CD4-positive, CD25-positive, alpha-beta regulatory T cell (primary cell): ENCODE measurements at regions not wholly inside any gene's neighbourhood (a gene's known extent, or its start where the extent isn't known, plus 50 kb on each side); places are given as distances from the start of the nearest gene placed in this dataset.

Source experiments
- ATAC-seq, 2 donors: fragments of 150-1000 bp; cut with Tn5 transposase; one replicate each; pipeline ENCODE4 v1.10.0; 2021; ENCODE audit warnings: low read depth in 2 of 2, moderate number of reproducible peaks in 2 of 2, moderate library complexity in 1 of 2
- DNase-seq, 3 donors: peaks; one replicate each; pipeline versions ENCODE4 v3.0.0 to v3.0.0-alpha.2; 2012 to 2022; ENCODE audit warnings: mixed read lengths in 1 of 3
- H3K27ac ChIP-seq: one replicate; pipeline ENCODE4 v1.7.0; 2013; ENCODE audit warnings: mild to moderate bottlenecking, low read length; ENCODE audit not compliant: insufficient read depth, poor library complexity, severe bottlenecking
- H3K27me3 ChIP-seq: one replicate; pipeline ENCODE4 v1.7.0; 2013; ENCODE audit warnings: low read length; ENCODE audit not compliant: control insufficient read depth, insufficient read depth
- H3K36me3 ChIP-seq: one replicate; pipeline ENCODE4 v1.7.0; 2013; ENCODE audit warnings: mild to moderate bottlenecking, low read length, moderate library complexity; ENCODE audit not compliant: control insufficient read depth, insufficient read depth
- H3K4me1 ChIP-seq: 2 replicates; pipeline ENCODE4 v1.7.0; 2013; ENCODE audit warnings: mild to moderate bottlenecking, low read length; ENCODE audit not compliant: insufficient read depth, control insufficient read depth, poor library complexity, severe bottlenecking
- H3K4me3 ChIP-seq: one replicate; pipeline ENCODE4 v1.7.0; 2013; ENCODE audit warnings: low read depth, mild to moderate bottlenecking, low read length, moderate library complexity
- H3K9me3 ChIP-seq, 2 experiments: 1 replicate in 1 of 2; 2 replicates in 1 of 2; pipeline ENCODE4 v1.7.0; 2013; ENCODE audit warnings: low read length in 2 of 2, mild to moderate bottlenecking in 1 of 2, moderate library complexity in 1 of 2; ENCODE audit not compliant: control insufficient read depth in 2 of 2
- H3K27ac Mint-ChIP-seq, 3 donors: one replicate each; pipeline ENCODE4 v1.8.0; 2020 to 2022; ENCODE audit warnings: mild to moderate bottlenecking in 3 of 3, mixed read lengths in 3 of 3, moderate library complexity in 2 of 3
- H3K27me3 Mint-ChIP-seq: one replicate; pipeline ENCODE4 v1.8.0; 2022; ENCODE audit warnings: mild to moderate bottlenecking, mixed read lengths
- H3K36me3 Mint-ChIP-seq: one replicate; pipeline ENCODE4 v1.8.0; 2020; ENCODE audit warnings: mixed read lengths
- H3K4me1 Mint-ChIP-seq, 4 donors: one replicate each; pipeline ENCODE4 v1.8.0; 2020 to 2022; ENCODE audit warnings: mixed read lengths in 4 of 4, mild to moderate bottlenecking in 1 of 4
- H3K4me3 Mint-ChIP-seq, 4 donors: one replicate each; pipeline ENCODE4 v1.8.0; 2020 to 2022; ENCODE audit warnings: mild to moderate bottlenecking in 4 of 4, mixed read lengths in 4 of 4, moderate library complexity in 3 of 4
- H3K9me3 Mint-ChIP-seq, 7 donors: one replicate each; pipeline ENCODE4 v1.8.0; 2020 to 2022; ENCODE audit warnings: mixed read lengths in 7 of 7, mild to moderate bottlenecking in 3 of 7, moderate library complexity in 2 of 7

- DNase-seq (no peak), ATAC-seq (no peak)
- Histone ChIP-seq H3K27ac (no peak overlapping the region), H3K4me3 (no peak overlapping the region), H3K9me3 (no peaks in the 10 kb centered on the region), H3K4me1 (no peaks in the 10 kb centered on the region), H3K36me3 (no peaks in the 10 kb centered on the region), H3K27me3 (peaks cover 3% of the 10 kb centered on the region)
- Mint-ChIP-seq H3K4me1 (peaks cover 0 to 4% (median 0%) of the 10 kb centered on the region in 4 donors), H3K27ac (no peak overlapping the region), H3K4me3 (no peak overlapping the region), H3K27me3 (no peaks in the 10 kb centered on the region), H3K36me3 (no peaks in the 10 kb centered on the region), H3K9me3 (peaks cover 0 to 5% (median 0%) of the 10 kb centered on the region in 7 donors)
Measured at GRCh38 chr5:171582849-171583248, 163.4 kb downstream of the FGF18 start.

GRCh38 chr5:171585981-171586380 is 166.5 kb downstream of the FGF18 start:
- H3K9me3 ChIP-seq, result no peaks in the 10 kb centered on the region
- ATAC-seq (no peak), DNase-seq (no peak)
- H3K27ac Mint-ChIP-seq, result no peak overlapping the region
- H3K9me3 Mint-ChIP-seq, result peaks cover 0 to 5% (median 0%) of the 10 kb centered on the region in 7 donors
- peaks cover 3% of the 10 kb centered on the region for H3K27me3 ChIP-seq
- H3K27me3 Mint-ChIP-seq, result no peaks in the 10 kb centered on the region
- H3K4me1 Mint-ChIP-seq, result peaks cover 0 to 4% (median 0%) of the 10 kb centered on the region in 4 donors
- no peaks in the 10 kb centered on the region for H3K4me1 ChIP-seq
- no peak overlapping the region for H3K4me3 Mint-ChIP-seq
- H3K27ac ChIP-seq, result no peak overlapping the region
- H3K4me3 ChIP-seq, result no peak overlapping the region
- H3K36me3 ChIP-seq, result no peaks in the 10 kb centered on the region
- H3K36me3 Mint-ChIP-seq, result no peaks in the 10 kb centered on the region

GRCh38 chr5:171586436-171586835 is 167.0 kb downstream of the FGF18 start:
- no peak overlapping the region for H3K4me3 Mint-ChIP-seq
- H3K27ac ChIP-seq, result no peak overlapping the region

GRCh38 chr5:171588046-171588445 is 168.6 kb downstream of the FGF18 start:
- H3K27ac Mint-ChIP-seq, result no peak overlapping the region
- Histone ChIP-seq H3K9me3 (no peaks in the 10 kb centered on the region), H3K36me3 (no peaks in the 10 kb centered on the region), H3K4me3 (no peak overlapping the region), H3K4me1 (no peaks in the 10 kb centered on the region), H3K27me3 (peaks cover 3% of the 10 kb centered on the region), H3K27ac (no peak overlapping the region)
- no peaks in the 10 kb centered on the region for H3K27me3 Mint-ChIP-seq
- ATAC-seq, result no peak
- peaks cover 0 to 1% (median 0%) of the 10 kb centered on the region in 4 donors for H3K4me1 Mint-ChIP-seq
- no peak for DNase-seq
- H3K4me3 Mint-ChIP-seq, result no peak overlapping the region
- peaks cover 0 to 5% (median 0%) of the 10 kb centered on the region in 7 donors for H3K9me3 Mint-ChIP-seq
- no peaks in the 10 kb centered on the region for H3K36me3 Mint-ChIP-seq

More at GRCh38 chr5:171586436-171586835, 167.0 kb downstream of the FGF18 start:
- Histone ChIP-seq H3K27me3 (peaks cover 3% of the 10 kb centered on the region), H3K4me1 (no peaks in the 10 kb centered on the region), H3K4me3 (no peak overlapping the region), H3K9me3 (no peaks in the 10 kb centered on the region), H3K36me3 (no peaks in the 10 kb centered on the region)
- no peak for ATAC-seq
- no peaks in the 10 kb centered on the region for H3K36me3 Mint-ChIP-seq
- DNase-seq, result no peak
- peaks cover 0 to 4% (median 0%) of the 10 kb centered on the region in 4 donors for H3K4me1 Mint-ChIP-seq
- no peak overlapping the region for H3K27ac Mint-ChIP-seq
- H3K27me3 Mint-ChIP-seq, result no peaks in the 10 kb centered on the region
- H3K9me3 Mint-ChIP-seq, result peaks cover 0 to 5% (median 0%) of the 10 kb centered on the region in 7 donors

- Mint-ChIP-seq H3K27me3 (no peaks in the 10 kb centered on the region), H3K4me1 (no peaks in the 10 kb centered on the region), H3K4me3 (no peak overlapping the region), H3K27ac (no peak overlapping the region), H3K36me3 (no peaks in the 10 kb centered on the region), H3K9me3 (peaks cover 0 to 5% (median 0%) of the 10 kb centered on the region in 7 donors)
- no peaks in the 10 kb centered on the region for H3K36me3 ChIP-seq
- no peak overlapping the region for H3K27ac ChIP-seq
- no peak overlapping the region for H3K4me3 ChIP-seq
- ATAC-seq, result no peak
- no peaks in the 10 kb centered on the region for H3K4me1 ChIP-seq
- H3K27me3 ChIP-seq, result peaks cover 3% of the 10 kb centered on the region
- DNase-seq, result no peak
- no peaks in the 10 kb centered on the region for H3K9me3 ChIP-seq
Measured at GRCh38 chr5:171588790-171589189, 169.3 kb downstream of the FGF18 start.

GRCh38 chr5:171589461-171589860 is 170.0 kb downstream of the FGF18 start:
- H3K36me3 Mint-ChIP-seq, result no peaks in the 10 kb centered on the region
- Histone ChIP-seq H3K27me3 (peaks cover under 1% of the 10 kb centered on the region), H3K4me1 (no peaks in the 10 kb centered on the region), H3K9me3 (no peaks in the 10 kb centered on the region), H3K27ac (no peak overlapping the region), H3K36me3 (no peaks in the 10 kb centered on the region), H3K4me3 (no peak overlapping the region)
- peaks cover 0 to 3% (median 0%) of the 10 kb centered on the region in 7 donors for H3K9me3 Mint-ChIP-seq
- no peak overlapping the region for H3K4me3 Mint-ChIP-seq
- H3K4me1 Mint-ChIP-seq, result no peaks in the 10 kb centered on the region
- H3K27me3 Mint-ChIP-seq, result no peaks in the 10 kb centered on the region
- DNase-seq, result no peak
- ATAC-seq, result no peak
- no peak overlapping the region for H3K27ac Mint-ChIP-seq

- Mint-ChIP-seq H3K4me1 (no peaks in the 10 kb centered on the region), H3K4me3 (no peak overlapping the region), H3K36me3 (no peaks in the 10 kb centered on the region), H3K9me3 (peaks cover 0 to 2% (median 0%) of the 10 kb centered on the region in 7 donors), H3K27ac (no peak overlapping the region), H3K27me3 (no peaks in the 10 kb centered on the region)
- Histone ChIP-seq H3K9me3 (no peaks in the 10 kb centered on the region), H3K27me3 (no peaks in the 10 kb centered on the region), H3K36me3 (no peaks in the 10 kb centered on the region), H3K4me1 (no peaks in the 10 kb centered on the region), H3K4me3 (no peak overlapping the region), H3K27ac (no peak overlapping the region)
- ATAC-seq (no peak), DNase-seq (no peak)
Measured at GRCh38 chr5:171592076-171592475, 172.6 kb downstream of the FGF18 start.

GRCh38 chr5:171592736-171593135 is 173.3 kb downstream of the FGF18 start:
- Histone ChIP-seq H3K4me1 (no peaks in the 10 kb centered on the region), H3K36me3 (no peaks in the 10 kb centered on the region), H3K27me3 (no peaks in the 10 kb centered on the region), H3K9me3 (no peaks in the 10 kb centered on the region), H3K4me3 (no peak overlapping the region), H3K27ac (no peak overlapping the region)
- Mint-ChIP-seq H3K4me1 (no peaks in the 10 kb centered on the region), H3K9me3 (peaks cover 0 to 3% (median 0%) of the 10 kb centered on the region in 7 donors), H3K27me3 (no peaks in the 10 kb centered on the region), H3K36me3 (no peaks in the 10 kb centered on the region), H3K4me3 (no peak overlapping the region), H3K27ac (no peak overlapping the region)
- DNase-seq, result no peak
- no peak for ATAC-seq
